Sciatic nerve (tissue), 2 donors: ENCODE measurements at regions not wholly inside any gene's neighbourhood (a gene's known extent, or its start where the extent isn't known, plus 50 kb on each side); places are given as distances from the start of the nearest gene placed in this dataset.
"Not testable (repeated sequence)": the region's sequence is repeated elsewhere in the genome, so short reads cannot be mapped to it uniquely, and the experiment has no call there.

Experiments used
- ATAC-seq: fragments of 200-7000 bp; cut with Tn5 transposase; one replicate; pipeline ENCODE4 v1.9.1; 2020; ENCODE audit warnings: mild to moderate bottlenecking, moderate library complexity
- DNase-seq: peaks from one replicate; pipeline ENCODE4 v3.0.0-alpha.2; 2020; ENCODE audit warnings: low spot score
- intact Hi-C: fragments of 100-400 bp; cut with DNase I; formaldehyde crosslinking; loops from one replicate; pipeline ENCODE4 v1.14.2; 2022
- donor health status: DM: no; HTN: no; CAD: no.
- donor health status: DM: no; HTN: no; CAD: no.

- ATAC-seq (no peak), DNase-seq (no peak)
- intact Hi-C loops, result no loop called here
Measured at GRCh38 chr1:223034270-223034798, 108.7 kb downstream of the TLR5 start.

- intact Hi-C loops, result no loop called here
- ATAC-seq, result no peak
Measured at GRCh38 chr1:223035724-223036478, 107.1 kb downstream of the TLR5 start.

GRCh38 chr1:223036479-223036845 lies 106.6 kb downstream of the TLR5 start:
- DNase-seq (no peak), ATAC-seq (no peak)
- intact Hi-C loops, result no loop called here

More at GRCh38 chr1:223035724-223036478, 107.1 kb downstream of the TLR5 start:
- DNase-seq, result no peak

GRCh38 chr1:223037845-223038244 lies 105.2 kb downstream of the TLR5 start:
- ATAC-seq (no peak), DNase-seq (no peak)
- intact Hi-C loops, result no loop called here

- no peak for DNase-seq
- ATAC-seq, result peak; percentile 71
- intact Hi-C loops, result no loop called here
Measured at GRCh38 chr1:223038288-223039006, 104.6 kb downstream of the TLR5 start.

- no peak for ATAC-seq
- intact Hi-C loops, result no loop called here
- no peak for DNase-seq
Measured at GRCh38 chr1:223039990-223040389, 103.1 kb downstream of the TLR5 start.

GRCh38 chr1:223041481-223041880 lies 101.6 kb downstream of the TLR5 start:
- intact Hi-C loops, result no loop called here
- ATAC-seq (no peak), DNase-seq (no peak)

GRCh38 chr1:223045164-223045957 lies 97.7 kb downstream of the TLR5 start:
- DNase-seq (no peak), ATAC-seq (no peak)
- intact Hi-C loops, result no loop called here

GRCh38 chr1:223046011-223046410 lies 97.0 kb downstream of the TLR5 start:
- DNase-seq (no peak), ATAC-seq (no peak)
- intact Hi-C loops, result no loop called here

GRCh38 chr1:223046463-223046862 lies 96.6 kb downstream of the TLR5 start:
- DNase-seq, intact Hi-C loops, ATAC-seq: not testable (repeated sequence)

- ATAC-seq, result no peak
- no peak for DNase-seq
- intact Hi-C loops, result no loop called here
Measured at GRCh38 chr1:223048026-223048425, 95.0 kb downstream of the TLR5 start.

GRCh38 chr1:223052462-223052861 lies 90.6 kb downstream of the TLR5 start:
- DNase-seq (no peak), ATAC-seq (peak; percentile 67)
- intact Hi-C loops, result no loop called here

- ATAC-seq (no peak), DNase-seq (no peak)
- intact Hi-C loops, result no loop called here
Measured at GRCh38 chr1:223052931-223053330, 90.1 kb downstream of the TLR5 start.

- intact Hi-C loops, result no loop called here
- DNase-seq (no peak), ATAC-seq (no peak)
Measured at GRCh38 chr1:223056802-223057201, 86.2 kb downstream of the TLR5 start.

- DNase-seq (no peak), ATAC-seq (no peak)
- intact Hi-C loops, result no loop called here
Measured at GRCh38 chr1:223057569-223058093, 85.4 kb downstream of the TLR5 start.
